IMR-90 (cell line): ENCODE measurements at regions not wholly inside any gene's neighbourhood (a gene's known extent, or its start where the extent isn't known, plus 50 kb on each side); places are given as distances from the start of the nearest gene placed in this dataset.

Source experiments
- FOS ChIP-seq: fragments of 150-350 bp; IDR thresholded peaks from 2 replicates; pipeline ENCODE4 v1.6.1; 2016; ENCODE audit warnings: low read depth, low read length
- MAFK ChIP-seq: IDR thresholded peaks from 2 replicates; pipeline ENCODE4 v1.6.1; 2012; ENCODE audit warnings: low read depth, low read length, improper control_type of control experiment
- MXI1 ChIP-seq: IDR thresholded peaks from 2 replicates; pipeline ENCODE4 v1.6.1; 2012; ENCODE audit warnings: low read depth, mild to moderate bottlenecking, low read length, moderate library complexity, borderline replicate concordance
- POLR2A ChIP-seq: IDR thresholded peaks from 2 replicates; pipeline ENCODE4 v1.6.1; 2012; ENCODE audit warnings: mild to moderate bottlenecking, low read depth, low read length
- SMC3 ChIP-seq: fragments of 150-350 bp; IDR thresholded peaks from 2 replicates; pipeline ENCODE4 v1.6.1; 2016; ENCODE audit warnings: low read depth, mild to moderate bottlenecking, antibody characterized with exemption, low read length, moderate library complexity
- TF ChIP-seq, protein P1 (sequence below): conservative IDR thresholded peaks from 2 replicates; pipeline ENCODE4 v1.5.1; 2012; ENCODE audit warnings: mild to moderate bottlenecking, low read depth, low read length, improper control_type of control experiment
- TF ChIP-seq, protein P2 (sequence below): fragments of 150-350 bp; IDR thresholded peaks from 2 replicates; pipeline ENCODE4 v1.6.1; 2016; ENCODE audit warnings: low read depth, mild to moderate bottlenecking, low read length, moderate library complexity, borderline replicate concordance

DNA sequence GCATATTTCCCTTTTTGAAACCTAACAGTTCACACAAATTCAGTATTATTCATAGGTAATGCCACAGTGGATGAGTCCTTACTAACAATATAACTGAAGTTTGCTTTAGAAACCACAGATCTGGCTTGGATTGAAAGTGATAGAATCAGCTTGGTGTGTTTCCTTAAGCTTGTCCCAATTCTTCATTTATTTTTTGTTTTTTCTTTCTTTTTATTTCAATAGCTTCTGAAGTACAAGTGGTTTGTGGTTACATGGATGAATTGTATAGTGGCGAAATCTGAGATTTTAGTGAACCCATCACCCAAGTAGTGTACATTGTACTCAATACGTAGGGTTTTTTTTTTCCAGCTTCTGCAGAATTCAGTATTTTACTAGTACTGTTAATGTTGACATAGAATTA is 518.2 kb upstream of the SEMA3D start:
- TF ChIP-seq, protein P1, sequence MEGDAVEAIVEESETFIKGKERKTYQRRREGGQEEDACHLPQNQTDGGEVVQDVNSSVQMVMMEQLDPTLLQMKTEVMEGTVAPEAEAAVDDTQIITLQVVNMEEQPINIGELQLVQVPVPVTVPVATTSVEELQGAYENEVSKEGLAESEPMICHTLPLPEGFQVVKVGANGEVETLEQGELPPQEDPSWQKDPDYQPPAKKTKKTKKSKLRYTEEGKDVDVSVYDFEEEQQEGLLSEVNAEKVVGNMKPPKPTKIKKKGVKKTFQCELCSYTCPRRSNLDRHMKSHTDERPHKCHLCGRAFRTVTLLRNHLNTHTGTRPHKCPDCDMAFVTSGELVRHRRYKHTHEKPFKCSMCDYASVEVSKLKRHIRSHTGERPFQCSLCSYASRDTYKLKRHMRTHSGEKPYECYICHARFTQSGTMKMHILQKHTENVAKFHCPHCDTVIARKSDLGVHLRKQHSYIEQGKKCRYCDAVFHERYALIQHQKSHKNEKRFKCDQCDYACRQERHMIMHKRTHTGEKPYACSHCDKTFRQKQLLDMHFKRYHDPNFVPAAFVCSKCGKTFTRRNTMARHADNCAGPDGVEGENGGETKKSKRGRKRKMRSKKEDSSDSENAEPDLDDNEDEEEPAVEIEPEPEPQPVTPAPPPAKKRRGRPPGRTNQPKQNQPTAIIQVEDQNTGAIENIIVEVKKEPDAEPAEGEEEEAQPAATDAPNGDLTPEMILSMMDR: no peak
- TF ChIP-seq, protein P2, sequence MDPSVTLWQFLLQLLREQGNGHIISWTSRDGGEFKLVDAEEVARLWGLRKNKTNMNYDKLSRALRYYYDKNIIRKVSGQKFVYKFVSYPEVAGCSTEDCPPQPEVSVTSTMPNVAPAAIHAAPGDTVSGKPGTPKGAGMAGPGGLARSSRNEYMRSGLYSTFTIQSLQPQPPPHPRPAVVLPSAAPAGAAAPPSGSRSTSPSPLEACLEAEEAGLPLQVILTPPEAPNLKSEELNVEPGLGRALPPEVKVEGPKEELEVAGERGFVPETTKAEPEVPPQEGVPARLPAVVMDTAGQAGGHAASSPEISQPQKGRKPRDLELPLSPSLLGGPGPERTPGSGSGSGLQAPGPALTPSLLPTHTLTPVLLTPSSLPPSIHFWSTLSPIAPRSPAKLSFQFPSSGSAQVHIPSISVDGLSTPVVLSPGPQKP: no peak
- TF ChIP-seq MAFK: no peak
- TF ChIP-seq FOS: no peak
- no peak for TF ChIP-seq POLR2A
- TF ChIP-seq MXI1: no peak
- TF ChIP-seq SMC3: no peak
